Lung (tissue), 11 donors: ENCODE measurements at regions not wholly inside any gene's neighbourhood (a gene's known extent, or its start where the extent isn't known, plus 50 kb on each side); places are given as distances from the start of the nearest gene placed in this dataset.

ENCODE experiments used
- ATAC-seq: fragments of 200-7000 bp; cut with Tn5 transposase; one replicate; pipeline ENCODE4 v1.9.1; 2020; ENCODE audit warnings: moderate number of reproducible peaks; ENCODE audit not compliant: insufficient read depth, low FRiP score
- DNase-seq, 3 donors: peaks; one replicate each; pipeline ENCODE4 v3.0.0-alpha.2; 2013 to 2017
- H3K27ac ChIP-seq, 2 donors: one replicate each; pipeline ENCODE4 v1.5.1; 2013; ENCODE audit warnings: mild to moderate bottlenecking in 2 of 2, moderate library complexity in 2 of 2, control low read depth in 1 of 2, inconsistent platforms in 1 of 2, low read depth in 1 of 2, low read length in 1 of 2
- H3K27me3 ChIP-seq, 3 donors: one replicate each; pipeline ENCODE4 v1.5.1; 2013; ENCODE audit warnings: low read length in 2 of 3; ENCODE audit not compliant: control insufficient read depth in 3 of 3, insufficient read depth in 3 of 3
- H3K36me3 ChIP-seq, 4 donors: one replicate each; pipeline ENCODE4 v1.5.1; 2013; ENCODE audit warnings: low read length in 4 of 4, mild to moderate bottlenecking in 1 of 4, moderate library complexity in 1 of 4; ENCODE audit not compliant: control insufficient read depth in 4 of 4, insufficient read depth in 4 of 4
- H3K4me1 ChIP-seq, 5 donors: one replicate each; pipeline ENCODE4 v1.5.1; 2013; ENCODE audit warnings: low read length in 5 of 5, mild to moderate bottlenecking in 2 of 5, moderate library complexity in 1 of 5; ENCODE audit not compliant: control insufficient read depth in 5 of 5, insufficient read depth in 5 of 5
- H3K4me3 ChIP-seq: one replicate; pipeline ENCODE4 v1.5.1; 2013; ENCODE audit warnings: mild to moderate bottlenecking, control low read depth, moderate library complexity
- H3K9ac ChIP-seq, 2 donors: one replicate each; pipeline ENCODE4 v1.5.1; 2013; ENCODE audit warnings: low read length in 2 of 2, control low read depth in 1 of 2; ENCODE audit not compliant: insufficient read depth in 1 of 2
- H3K9me3 ChIP-seq, 4 donors: one replicate each; pipeline ENCODE4 v1.5.1; 2013; ENCODE audit warnings: low read length in 3 of 4, mild to moderate bottlenecking in 1 of 4, moderate library complexity in 1 of 4; ENCODE audit not compliant: control insufficient read depth in 4 of 4, insufficient read depth in 3 of 4
- WGBS, 2 donors: extraction: QIAGEN DNeasy Blood & Tissue Kit; methylation state at CpG; one replicate each; pipeline ENCODE4 v1.1.7; 2013; 5-methylcytosine and 5-hydroxymethylcytosine counted together
- TF ChIP-seq, protein P1 (sequence below): IDR thresholded peaks from 2 replicates; pipeline ENCODE4 v1.5.1; 2012; ENCODE audit warnings: mild to moderate bottlenecking; ENCODE audit errors: control extremely low read depth, extremely low read depth
- donor health status: control.
- donor health status: control.
- donor health status: Bipolar disorder and iron deficiency.
- donor health status: healthy.
- donor health status: DM: yes; HTN: yes; CAD: no.

DNA sequence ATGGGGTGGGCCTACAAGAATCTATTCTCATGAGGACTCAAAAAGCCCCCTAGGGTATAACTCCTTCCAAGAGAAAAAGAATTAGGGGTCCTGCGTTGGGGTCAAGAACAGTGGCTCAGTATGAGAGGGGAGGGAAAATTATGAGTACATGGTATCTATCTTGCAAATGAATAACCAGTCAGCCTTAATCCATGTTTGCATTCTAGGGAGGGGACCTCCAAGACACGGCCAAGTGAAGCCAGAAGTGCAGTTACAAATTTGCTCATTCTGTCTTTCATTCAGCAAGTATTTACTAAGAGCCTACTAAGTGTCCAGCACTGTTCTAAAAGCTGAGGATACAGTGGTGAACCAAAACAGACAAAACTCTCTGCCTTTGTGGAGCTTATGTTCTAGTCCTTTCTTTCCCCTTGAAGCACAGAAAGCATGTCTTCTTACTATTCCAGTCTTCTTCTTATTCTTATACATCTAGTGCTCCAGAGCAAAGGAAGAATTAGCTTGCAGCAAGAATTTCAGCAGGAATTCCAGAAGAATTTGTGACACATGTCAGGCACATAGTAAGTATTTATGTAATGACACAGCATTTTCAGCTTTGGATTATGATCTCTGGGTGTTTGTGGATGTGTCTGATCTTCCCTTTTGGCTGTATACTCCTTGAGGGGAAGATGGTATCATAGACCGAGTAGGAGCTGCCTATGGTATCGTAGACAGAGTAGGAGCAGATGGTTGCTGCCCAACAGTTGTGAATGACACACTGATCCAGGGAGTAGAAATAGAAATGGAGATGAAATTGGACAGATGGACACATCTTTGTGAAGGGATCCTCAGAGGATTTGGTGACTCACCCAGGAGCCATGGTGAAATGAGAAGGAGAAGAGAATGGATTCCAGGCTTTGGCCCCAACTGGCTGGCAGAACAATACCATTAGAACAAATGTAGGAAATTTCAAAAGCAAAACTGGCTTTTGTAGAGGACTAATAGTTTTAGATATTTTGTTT is 75.9 kb downstream of the COQ2 start:
- Histone ChIP-seq H3K27ac (no peak overlapping the region), H3K9ac (no peak overlapping the region), H3K4me3 (no peak overlapping the region), H3K27me3 (no peaks in the 10 kb centered on the region), H3K36me3 (no peaks in the 10 kb centered on the region), H3K9me3 (no peaks in the 10 kb centered on the region), H3K4me1 (no peaks in the 10 kb centered on the region)
- 86 to 95% methylated on average over 4 of the region's 4 CpGs for WGBS, 2 donors
- no peak for DNase-seq
- no peak for ATAC-seq
- TF ChIP-seq, protein P1, sequence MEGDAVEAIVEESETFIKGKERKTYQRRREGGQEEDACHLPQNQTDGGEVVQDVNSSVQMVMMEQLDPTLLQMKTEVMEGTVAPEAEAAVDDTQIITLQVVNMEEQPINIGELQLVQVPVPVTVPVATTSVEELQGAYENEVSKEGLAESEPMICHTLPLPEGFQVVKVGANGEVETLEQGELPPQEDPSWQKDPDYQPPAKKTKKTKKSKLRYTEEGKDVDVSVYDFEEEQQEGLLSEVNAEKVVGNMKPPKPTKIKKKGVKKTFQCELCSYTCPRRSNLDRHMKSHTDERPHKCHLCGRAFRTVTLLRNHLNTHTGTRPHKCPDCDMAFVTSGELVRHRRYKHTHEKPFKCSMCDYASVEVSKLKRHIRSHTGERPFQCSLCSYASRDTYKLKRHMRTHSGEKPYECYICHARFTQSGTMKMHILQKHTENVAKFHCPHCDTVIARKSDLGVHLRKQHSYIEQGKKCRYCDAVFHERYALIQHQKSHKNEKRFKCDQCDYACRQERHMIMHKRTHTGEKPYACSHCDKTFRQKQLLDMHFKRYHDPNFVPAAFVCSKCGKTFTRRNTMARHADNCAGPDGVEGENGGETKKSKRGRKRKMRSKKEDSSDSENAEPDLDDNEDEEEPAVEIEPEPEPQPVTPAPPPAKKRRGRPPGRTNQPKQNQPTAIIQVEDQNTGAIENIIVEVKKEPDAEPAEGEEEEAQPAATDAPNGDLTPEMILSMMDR, result no peak

DNA sequence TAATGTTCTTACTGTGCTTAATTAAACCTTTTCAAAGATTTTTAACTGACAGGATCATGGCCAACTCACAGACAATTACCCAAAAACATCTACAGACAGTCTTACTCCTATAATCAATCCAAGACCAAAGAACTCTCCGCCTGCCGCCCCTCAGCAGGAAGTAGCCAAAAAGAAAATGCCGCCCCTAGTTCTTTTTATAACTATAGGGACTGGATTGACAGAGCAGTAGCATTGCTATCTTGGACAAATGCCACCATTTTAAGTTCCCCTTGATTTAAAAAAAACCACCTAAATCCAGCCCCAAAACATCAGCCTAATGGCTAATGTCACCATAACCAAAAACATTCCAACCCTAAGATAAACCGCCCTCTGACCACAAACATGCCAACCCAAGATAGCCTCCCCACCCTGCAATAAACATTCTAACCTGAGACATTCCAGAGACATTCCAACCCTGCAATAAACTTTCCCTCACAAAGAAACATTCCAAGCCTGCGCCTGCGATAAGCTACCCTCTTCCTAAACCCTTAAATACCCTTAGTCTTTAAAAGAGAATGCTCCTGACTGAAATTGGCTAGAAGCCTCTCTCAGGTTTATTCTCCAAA is 77.0 kb downstream of the COQ2 start:
- Histone ChIP-seq H3K4me1 (no peaks in the 10 kb centered on the region), H3K4me3 (no peak overlapping the region), H3K9ac (no peak overlapping the region), H3K27ac (no peak overlapping the region), H3K27me3 (no peaks in the 10 kb centered on the region), H3K36me3 (no peaks in the 10 kb centered on the region), H3K9me3 (no peaks in the 10 kb centered on the region)
- TF ChIP-seq, protein P1, result no peak
- 49 to 80% methylated on average over 6 of the region's 6 CpGs for WGBS, 2 donors
- DNase-seq (no peak), ATAC-seq (peak; percentile 61)

DNA sequence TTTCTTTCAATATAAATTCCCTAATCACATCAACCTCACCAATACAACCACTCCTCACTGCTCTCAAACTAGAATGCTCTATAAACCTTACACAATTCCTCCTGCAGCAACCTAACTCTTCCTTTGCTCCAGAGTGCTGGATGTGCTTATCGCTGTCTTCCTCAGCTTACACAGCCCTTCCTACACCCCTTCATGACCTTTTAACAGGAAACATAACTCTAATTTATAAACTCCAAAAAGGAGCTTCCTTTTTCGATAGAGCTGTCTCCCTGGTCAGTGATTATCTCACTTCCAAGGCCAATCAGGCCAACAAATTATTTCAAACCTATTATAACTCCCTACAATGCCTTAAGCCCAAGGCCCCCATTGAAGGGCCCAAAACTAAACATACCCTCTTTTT is 78.8 kb downstream of the COQ2 start:
- ATAC-seq, result no peak
- H3K27me3 ChIP-seq, result no peaks in the 10 kb centered on the region
- WGBS, 2 donors, result 19 to 26% methylated on average over 2 of the region's 2 CpGs
- H3K9ac ChIP-seq, result no peak overlapping the region
- TF ChIP-seq, protein P1, result no peak
- no peak overlapping the region for H3K4me3 ChIP-seq
- H3K36me3 ChIP-seq, result no peaks in the 10 kb centered on the region
- H3K4me1 ChIP-seq, result no peaks in the 10 kb centered on the region
- DNase-seq, result no peak
- no peak overlapping the region for H3K27ac ChIP-seq
- H3K9me3 ChIP-seq, result no peaks in the 10 kb centered on the region
